H1 (cell line): ENCODE measurements at regions not wholly inside any gene's neighbourhood (a gene's known extent, or its start where the extent isn't known, plus 50 kb on each side); places are given as distances from the start of the nearest gene placed in this dataset.

Experiments
- CTCF ChIA-PET: fragments of 300-600 bp; sonication (Branson Sonifier 250); formaldehyde crosslinking; loops from one replicate; lab custom pipeline; 2021; ENCODE audit not compliant: partially characterized antibody; lab: Charles Lee
- POLR2A ChIA-PET: fragments of 300-600 bp; sonication (Branson Sonifier 250); formaldehyde crosslinking; loops from one replicate; lab custom pipeline; 2021; ENCODE audit warnings: inconsistent platforms; ENCODE audit not compliant: partially characterized antibody; lab: Charles Lee
- DNase-seq, 2 experiments: peaks; one replicate each; pipeline versions ENCODE4 v3.0.0 to v3.0.0-alpha.2; 2010 to 2022; ENCODE audit warnings: low spot score in 2 of 2, low read depth in 1 of 2, mixed read lengths in 1 of 2
- FAIRE-seq: peaks from 2 replicates; lab custom pipeline; 2011; peaks lifted over from hg19 to GRCh38; lab: Jason Lieb, UNC
- H2AFZ ChIP-seq: 2 replicates; pipeline ENCODE4 v1.8.1; 2012; ENCODE audit warnings: low read length, inconsistent platforms
- H2AK5ac ChIP-seq: 2 replicates; pipeline ENCODE4 v1.6.1; 2013; ENCODE audit warnings: low read depth, low read length
- H2BK120ac ChIP-seq: replicated peaks from 2 replicates; pipeline ENCODE3; 2013; ENCODE audit warnings: low read depth, low read length, inconsistent platforms
- H2BK12ac ChIP-seq: 2 replicates; pipeline ENCODE4 v1.6.1; 2013; ENCODE audit warnings: low read depth, low read length
- H2BK15ac ChIP-seq: 2 replicates; pipeline ENCODE4 v1.6.1; 2013; ENCODE audit warnings: low read length
- H2BK20ac ChIP-seq: 2 replicates; pipeline ENCODE4 v1.6.1; 2013; ENCODE audit warnings: low read length
- H2BK5ac ChIP-seq: 2 replicates; pipeline ENCODE4 v1.6.1; 2013; ENCODE audit warnings: low read depth, low read length
- H3K14ac ChIP-seq: 2 replicates; pipeline ENCODE4 v1.6.1; 2013; ENCODE audit warnings: inconsistent platforms; ENCODE audit not compliant: insufficient read length
- H3K18ac ChIP-seq: 2 replicates; pipeline ENCODE4 v1.6.1; 2013; ENCODE audit warnings: low read length; ENCODE audit errors: extremely low read depth
- H3K23ac ChIP-seq: 2 replicates; pipeline ENCODE4 v1.6.1; 2013; ENCODE audit warnings: inconsistent platforms; ENCODE audit not compliant: insufficient read length
- H3K23me2 ChIP-seq: 2 replicates; pipeline ENCODE4 v1.6.1; 2013; ENCODE audit warnings: low read depth, low read length
- H3K27ac ChIP-seq: 2 replicates; pipeline ENCODE4 v1.6.1; 2011; ENCODE audit warnings: low read depth, low read length, inconsistent platforms
- H3K27me3 ChIP-seq, 4 experiments: replicated peaks in 1 of 4; 1 replicate in 1 of 4; 2 replicates in 3 of 4; pipeline versions ENCODE4 v1.6.1 to v1.8.1; 2011 to 2013; ENCODE audit warnings: low read length in 3 of 4, mild to moderate bottlenecking in 3 of 4, inconsistent platforms in 2 of 4, mixed read lengths in 2 of 4, moderate library complexity in 1 of 4; ENCODE audit not compliant: control insufficient read depth in 3 of 4, insufficient read depth in 3 of 4; ENCODE audit errors: extremely low read depth in 1 of 4
- H3K36me3 ChIP-seq, 4 experiments: 2 replicates each; pipeline versions ENCODE4 v1.6.1 to v1.8.1; 2011 to 2013; ENCODE audit warnings: mild to moderate bottlenecking in 4 of 4, low read length in 3 of 4, moderate library complexity in 2 of 4, control low read depth in 1 of 4, inconsistent platforms in 1 of 4; ENCODE audit not compliant: insufficient read depth in 4 of 4, control insufficient read depth in 2 of 4
- H3K4ac ChIP-seq: replicated peaks from 2 replicates; pipeline ENCODE3; 2013; ENCODE audit warnings: low read length, low read depth, mixed read lengths, inconsistent platforms; ENCODE audit not compliant: insufficient read length
- H3K4me1 ChIP-seq, 4 experiments: replicated peaks in 1 of 4; 1 replicate in 1 of 4; 2 replicates in 3 of 4; pipeline versions ENCODE4 v1.6.1 to v1.8.1; 2011 to 2013; ENCODE audit warnings: low read length in 3 of 4, inconsistent platforms in 2 of 4, mixed read lengths in 1 of 4; ENCODE audit not compliant: insufficient read depth in 4 of 4, control insufficient read depth in 3 of 4
- H3K4me2 ChIP-seq, 2 experiments: 2 replicates each; pipeline versions ENCODE4 v1.6.1 to v1.8.1; 2011 to 2013; ENCODE audit warnings: low read depth in 2 of 2, low read length in 2 of 2, control low read depth in 1 of 2, inconsistent platforms in 1 of 2, mild to moderate bottlenecking in 1 of 2; ENCODE audit not compliant: insufficient read depth in 1 of 2
- H3K4me3 ChIP-seq, 4 experiments: fragments of 200-600, 300-600 bp in 1 of 4; sonication (generic), shearing (Covaris generic), sonication (Bioruptor Twin) in 1 of 4; 2 replicates each; pipeline versions ENCODE4 v1.5.1 to v1.8.1; 2011 to 2016; ENCODE audit warnings: low read length in 4 of 4, low read depth in 3 of 4, control low read depth in 2 of 4, inconsistent platforms in 2 of 4, mild to moderate bottlenecking in 2 of 4, mixed read lengths in 1 of 4, moderate library complexity in 1 of 4; ENCODE audit not compliant: insufficient read depth in 2 of 4; ENCODE audit errors: extremely low read depth in 1 of 4
- H3K56ac ChIP-seq: replicated peaks from 2 replicates; pipeline ENCODE3; 2013; ENCODE audit warnings: low read depth, mild to moderate bottlenecking, mixed read lengths, low read length, inconsistent platforms; ENCODE audit not compliant: insufficient read length
- H3K79me1 ChIP-seq: 2 replicates; pipeline ENCODE4 v1.6.1; 2013; ENCODE audit warnings: low read depth, low read length, control low read depth
- H3K79me2 ChIP-seq, 2 experiments: 2 replicates each; pipeline versions ENCODE4 v1.6.1 to v1.8.1; 2012 to 2013; ENCODE audit warnings: low read length in 2 of 2, mild to moderate bottlenecking in 2 of 2, inconsistent platforms in 1 of 2; ENCODE audit not compliant: insufficient read depth in 2 of 2, control insufficient read depth in 1 of 2
- H3K9ac ChIP-seq, 4 experiments: replicated peaks in 1 of 4; 1 replicate in 1 of 4; 2 replicates in 3 of 4; pipeline versions ENCODE4 v1.6.1 to v1.8.1; 2011 to 2013; ENCODE audit warnings: low read depth in 3 of 4, low read length in 3 of 4, control low read depth in 2 of 4, mild to moderate bottlenecking in 2 of 4, moderate library complexity in 2 of 4, inconsistent platforms in 1 of 4; ENCODE audit errors: extremely low read depth in 1 of 4
- H3K9me3 ChIP-seq, 2 experiments: 2 replicates each; pipeline versions ENCODE4 v1.6.1 to v1.8.1; 2012 to 2013; ENCODE audit warnings: mild to moderate bottlenecking in 2 of 2, moderate library complexity in 2 of 2, control low read depth in 1 of 2, inconsistent platforms in 1 of 2, low read depth in 1 of 2, low read length in 1 of 2, mixed read lengths in 1 of 2; ENCODE audit not compliant: insufficient read depth in 2 of 2
- H4K20me1 ChIP-seq, 2 experiments: replicated peaks in 1 of 2; 2 replicates each; pipeline versions ENCODE3 to v1.8.1; 2011 to 2013; ENCODE audit warnings: inconsistent platforms in 2 of 2, low read length in 2 of 2, mild to moderate bottlenecking in 1 of 2; ENCODE audit not compliant: insufficient read depth in 2 of 2, control insufficient read depth in 1 of 2
- H4K5ac ChIP-seq: 2 replicates; pipeline ENCODE4 v1.6.1; 2013; ENCODE audit warnings: low read length, low read depth, mixed read lengths, inconsistent platforms; ENCODE audit not compliant: insufficient read length
- H4K8ac ChIP-seq: 2 replicates; pipeline ENCODE4 v1.8.0; 2013; ENCODE audit warnings: mild to moderate bottlenecking, moderate library complexity, low read length, inconsistent platforms; ENCODE audit not compliant: insufficient read depth; ENCODE audit errors: extremely low read depth
- H4K91ac ChIP-seq: replicated peaks from 2 replicates; pipeline ENCODE3; 2013; ENCODE audit warnings: low read length, mixed read lengths, inconsistent platforms; ENCODE audit not compliant: insufficient read length
- CBX8 ChIP-seq: fragments of 300-800, 300-1000 bp; sonication (generic); IDR thresholded peaks from 2 replicates; pipeline ENCODE4 v1.7.1; 2016; ENCODE audit warnings: low read depth, low read length, borderline replicate concordance
- GABPA ChIP-seq: IDR thresholded peaks from 2 replicates; pipeline ENCODE4 v1.6.1; 2011; ENCODE audit warnings: mild to moderate bottlenecking, low read length, moderate library complexity, borderline replicate concordance; ENCODE audit not compliant: insufficient read depth
- HDAC6 ChIP-seq: IDR thresholded peaks from one replicate; pipeline ENCODE4 v1.7.1; 2012; ENCODE audit warnings: low read depth, mild to moderate bottlenecking, inconsistent platforms, low read length, moderate library complexity
- JUN ChIP-seq: IDR thresholded peaks from 2 replicates; pipeline ENCODE4 v1.6.1; 2011; ENCODE audit warnings: low read depth, mild to moderate bottlenecking, improper control_type of control experiment, low read length
- SAP30 ChIP-seq: fragments of 300-600 bp; sonication (generic); IDR thresholded peaks from 2 replicates; pipeline ENCODE4 v1.7.1; 2012; ENCODE audit warnings: low read length, moderate library complexity, mild to moderate bottlenecking, inconsistent platforms; ENCODE audit not compliant: insufficient read depth, insufficient replicate concordance
- SIRT6 ChIP-seq: IDR thresholded peaks from one replicate; pipeline ENCODE4 v1.7.1; 2012; ENCODE audit warnings: low read length, inconsistent platforms
- SP1 ChIP-seq: IDR thresholded peaks from 2 replicates; pipeline ENCODE4 v1.6.1; 2011; ENCODE audit warnings: low read depth, low read length
- SRF ChIP-seq: IDR thresholded peaks from 2 replicates; pipeline ENCODE4 v1.6.1; 2011; ENCODE audit warnings: mild to moderate bottlenecking, low read depth, low read length, moderate library complexity
- ZNF274 ChIP-seq: IDR thresholded peaks from 2 replicates; pipeline ENCODE4 v1.7.0; 2012; ENCODE audit warnings: low read length, borderline replicate concordance; ENCODE audit errors: extremely low read depth
- WGBS, 2 experiments: shearing (Covaris generic) in 1 of 2; methylation state at CpG; one replicate each; pipeline versions ENCODE4 v1.1.6 to v1.1.7; 2013 to 2015; ENCODE audit warnings: low lambda C conversion rate in 2 of 2, mixed read lengths in 2 of 2, inconsistent platforms in 1 of 2, low coverage in 1 of 2, missing lambda C conversion rate in 1 of 2; ENCODE audit not compliant: insufficient replicate concordance in 2 of 2, insufficient coverage in 1 of 2, insufficient read length in 1 of 2; ENCODE audit errors: extremely low coverage in 1 of 2, missing lambda C conversion rate in 1 of 2; 5-methylcytosine and 5-hydroxymethylcytosine counted together

- TF ChIP-seq GABPA, result no peak
- TF ChIP-seq SAP30, result no peak
- TF ChIP-seq SIRT6, result no peak
- TF ChIP-seq CBX8, result no peak
- no peak for TF ChIP-seq ZNF274
- no peak for TF ChIP-seq SRF
- TF ChIP-seq SP1, result no peak
- no peak for TF ChIP-seq JUN
- no peak for TF ChIP-seq HDAC6
- no peak for FAIRE-seq
Observed at GRCh38 chr5:117065800-117066199, 491.2 kb upstream of the SEMA6A start.

More at GRCh38 chr5:117065800-117066199, 491.2 kb upstream of the SEMA6A start:
- Histone ChIP-seq H4K91ac (no peak overlapping the region), H3K79me2 (no peaks in the 10 kb centered on the region), H3K4me3 (no peak overlapping the region), H2AK5ac (no peak overlapping the region), H3K23me2 (no peaks in the 10 kb centered on the region), H3K14ac (no peak overlapping the region), H4K20me1 (no peaks in the 10 kb centered on the region), H3K36me3 (no peaks in the 10 kb centered on the region), H3K27me3 (no peaks in the 10 kb centered on the region), H3K4me1 (no peaks in the 10 kb centered on the region; a peak in 1 of 7 replicates), H4K8ac (no peak overlapping the region), H3K4ac (no peak overlapping the region), H2BK120ac (no peak overlapping the region), H4K5ac (no peak overlapping the region), H2BK12ac (no peak overlapping the region), H2AFZ (no peak overlapping the region), H3K23ac (no peak overlapping the region), H3K4me2 (no peak overlapping the region), H2BK15ac (no peak overlapping the region), H3K56ac (no peak overlapping the region), H3K27ac (no peak overlapping the region), H2BK20ac (no peak overlapping the region), H3K79me1 (no peaks in the 10 kb centered on the region), H3K18ac (no peak overlapping the region), H3K9me3 (no peaks in the 10 kb centered on the region), H3K9ac (no peak overlapping the region), H2BK5ac (no peak overlapping the region)
- POLR2A ChIA-PET, result no interaction called here
- CTCF ChIA-PET, result no interaction called here
- DNase-seq, result no peak
- 92% methylated on average over 1 of the region's 1 CpG; no CpG with 5 or more reads in 1 of the 2 experiments for WGBS, 2 experiments
